OCI-LY3 (cell line): ENCODE measurements at regions not wholly inside any gene's neighbourhood (a gene's known extent, or its start where the extent isn't known, plus 50 kb on each side); places are given as distances from the start of the nearest gene placed in this dataset.

Source experiments
- H2AFZ ChIP-seq: fragments of 200-600, 300-600 bp; shearing (Covaris generic); 2 replicates; pipeline ENCODE4 v1.6.0; 2014; ENCODE audit warnings: antibody characterized with exemption, low read depth, low read length
- H3K27ac ChIP-seq: fragments of 200-600, 300-600 bp; sonication (generic); 2 replicates; pipeline ENCODE4 v1.5.1; 2014; ENCODE audit warnings: mild to moderate bottlenecking, low read length, moderate library complexity, mixed read lengths
- H3K27me3 ChIP-seq: fragments of 200-600, 300-600 bp; sonication (generic); 2 replicates; pipeline ENCODE4 v1.6.1; 2014; ENCODE audit warnings: low read depth, low read length, mixed read lengths
- H3K36me3 ChIP-seq: fragments of 200-600, 300-600 bp; sonication (generic); replicated peaks from 2 replicates; pipeline ENCODE3; 2014; ENCODE audit warnings: low read depth, low read length, mixed read lengths
- H3K4me1 ChIP-seq: fragments of 300-600, 200-600 bp; sonication (generic); 2 replicates; pipeline ENCODE4 v1.6.1; 2014; ENCODE audit warnings: low read length, mixed read lengths
- H3K4me2 ChIP-seq: fragments of 200-600, 300-600 bp; sonication (generic); 2 replicates; pipeline ENCODE4 v1.6.1; 2014; ENCODE audit warnings: low read length, mixed read lengths
- H3K4me3 ChIP-seq: fragments of 300-600, 200-600 bp; sonication (generic); 2 replicates; pipeline ENCODE4 v1.5.1; 2014; ENCODE audit warnings: antibody characterized with exemption, mild to moderate bottlenecking, low read length, moderate library complexity
- H3K79me2 ChIP-seq: fragments of 300-600, 200-600 bp; shearing (Covaris generic); 2 replicates; pipeline ENCODE4 v1.6.1; 2014; ENCODE audit warnings: mild to moderate bottlenecking, low read length, mixed read lengths
- H3K9ac ChIP-seq: fragments of 300-600, 200-600 bp; shearing (Covaris generic); 2 replicates; pipeline ENCODE4 v1.6.0; 2014; ENCODE audit warnings: mild to moderate bottlenecking, low read length, moderate library complexity
- H3K9me3 ChIP-seq: fragments of 200-600, 300-600 bp; shearing (Covaris generic); 2 replicates; pipeline ENCODE4 v1.6.1; 2014; ENCODE audit warnings: low read length, mixed read lengths; ENCODE audit not compliant: insufficient read depth
- H4K20me1 ChIP-seq: fragments of 200-600, 300-600 bp; sonication (generic); 2 replicates; pipeline ENCODE4 v1.6.1; 2016; ENCODE audit warnings: low read length, mixed read lengths; ENCODE audit not compliant: insufficient read depth
- CTCF ChIP-seq: fragments of 200-600, 300-600 bp; sonication (generic); IDR thresholded peaks from 2 replicates; pipeline ENCODE4 v1.5.1; 2014; ENCODE audit warnings: antibody characterized with exemption, low read length, low read depth
- EZH2phosphoT487 ChIP-seq: fragments of 200-600 bp; shearing (Covaris generic); IDR thresholded peaks from 2 replicates; pipeline ENCODE4 v1.6.1; 2018; ENCODE audit warnings: antibody characterized with exemption, mixed run types, low read depth

GRCh38 chr7:73970801-73971229 lies 57.2 kb upstream of the ELN start:
- H3K27me3 ChIP-seq, result no peaks in the 10 kb centered on the region
- no peak overlapping the region for H3K27ac ChIP-seq
- H3K4me2 ChIP-seq, result peak overlapping the region; percentile 83; the same call in 1 of the 2 replicates
- no peaks in the 10 kb centered on the region for H3K79me2 ChIP-seq
- H2AFZ ChIP-seq, result peak overlapping the region; percentile 35; the same call in 1 of the 2 replicates
- no peaks in the 10 kb centered on the region for H3K9me3 ChIP-seq
- no peak overlapping the region for H3K4me3 ChIP-seq
- TF ChIP-seq EZH2phosphoT487 (no peak), CTCF (no peak)
- no peak overlapping the region; the same call in 1 of the 2 replicates for H3K9ac ChIP-seq
- H3K36me3 ChIP-seq, result no peaks in the 10 kb centered on the region
- no peaks in the 10 kb centered on the region for H4K20me1 ChIP-seq
- peaks cover 15% of the 10 kb centered on the region for H3K4me1 ChIP-seq

- TF ChIP-seq EZH2phosphoT487 (no peak), CTCF (no peak)
Observed at GRCh38 chr7:73971322-73971703, 56.7 kb upstream of the ELN start.

GRCh38 chr7:73971704-73972341 lies 56.1 kb upstream of the ELN start:
- TF ChIP-seq EZH2phosphoT487, result no peak
- peak; percentile 14; the same call in 1 of the 2 replicates for TF ChIP-seq CTCF
- peak overlapping the region; percentile 83 for H3K4me2 ChIP-seq
- H3K4me3 ChIP-seq, result peak overlapping the region; percentile 59
- H3K79me2 ChIP-seq, result no peaks in the 10 kb centered on the region
- H3K27me3 ChIP-seq, result no peaks in the 10 kb centered on the region
- peak overlapping the region; percentile 35; the same call in 1 of the 2 replicates for H2AFZ ChIP-seq
- no peak overlapping the region for H3K27ac ChIP-seq
- no peaks in the 10 kb centered on the region for H3K9me3 ChIP-seq
- peak overlapping the region; percentile 26; the same call in 1 of the 2 replicates for H3K9ac ChIP-seq
- H3K4me1 ChIP-seq, result peaks cover 15% of the 10 kb centered on the region
- H4K20me1 ChIP-seq, result no peaks in the 10 kb centered on the region
- H3K36me3 ChIP-seq, result no peaks in the 10 kb centered on the region

More at GRCh38 chr7:73971322-73971703, 56.7 kb upstream of the ELN start:
- no peaks in the 10 kb centered on the region for H3K36me3 ChIP-seq
- H3K27ac ChIP-seq, result no peak overlapping the region
- H3K4me2 ChIP-seq, result peak overlapping the region; percentile 83
- H3K79me2 ChIP-seq, result no peaks in the 10 kb centered on the region
- H3K9me3 ChIP-seq, result no peaks in the 10 kb centered on the region
- H3K4me3 ChIP-seq, result peak overlapping the region; percentile 59
- peaks cover 15% of the 10 kb centered on the region for H3K4me1 ChIP-seq
- H2AFZ ChIP-seq, result peak overlapping the region; percentile 35; the same call in 1 of the 2 replicates
- no peaks in the 10 kb centered on the region for H4K20me1 ChIP-seq
- peak overlapping the region; percentile 26; the same call in 1 of the 2 replicates for H3K9ac ChIP-seq
- H3K27me3 ChIP-seq, result no peaks in the 10 kb centered on the region

GRCh38 chr7:73972614-73973013 lies 55.4 kb upstream of the ELN start:
- H3K27ac ChIP-seq, result no peak overlapping the region
- H3K79me2 ChIP-seq, result no peaks in the 10 kb centered on the region
- H3K9ac ChIP-seq, result no peak overlapping the region
- no peaks in the 10 kb centered on the region for H3K27me3 ChIP-seq
- H3K9me3 ChIP-seq, result no peaks in the 10 kb centered on the region
- H3K36me3 ChIP-seq, result no peaks in the 10 kb centered on the region
- H3K4me2 ChIP-seq, result no peak overlapping the region
- no peak overlapping the region for H2AFZ ChIP-seq
- no peak for TF ChIP-seq CTCF
- TF ChIP-seq EZH2phosphoT487, result no peak
- H3K4me3 ChIP-seq, result no peak overlapping the region
- no peaks in the 10 kb centered on the region for H4K20me1 ChIP-seq
- H3K4me1 ChIP-seq, result peaks cover 15% of the 10 kb centered on the region
